Kasumi-1 (cell line): ENCODE measurements at regions not wholly inside any gene's neighbourhood (a gene's known extent, or its start where the extent isn't known, plus 50 kb on each side); places are given as distances from the start of the nearest gene placed in this dataset.
"Not testable (repeated sequence)": the region's sequence is repeated elsewhere in the genome, so short reads cannot be mapped to it uniquely, and the experiment has no call there.

Source experiments
- DNase-seq, 2 experiments: peaks; one replicate each; lab custom pipeline; 2025; lab: John Stamatoyannopoulos, UW

DNA sequence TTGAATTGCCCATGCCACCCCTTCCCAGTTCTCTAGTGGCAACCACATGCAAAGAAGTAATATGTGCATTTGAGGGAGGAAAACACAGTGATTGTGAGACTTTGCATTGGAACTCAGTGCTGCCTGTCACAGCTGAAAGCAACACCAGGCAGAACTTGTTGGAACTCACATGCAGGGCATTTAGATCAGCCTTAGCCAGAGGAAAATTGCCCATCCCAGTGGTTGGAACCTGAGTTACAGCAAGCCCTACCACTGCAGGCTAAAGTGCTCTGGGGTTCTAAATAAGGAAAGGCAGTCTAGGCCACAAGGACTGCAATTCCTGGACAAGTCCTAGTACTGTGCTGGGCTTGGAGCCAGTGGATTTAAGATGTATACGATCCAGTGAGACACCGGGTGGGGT lies 245.3 kb upstream of the UFL1 start:
- DNase-seq: no peak

DNA sequence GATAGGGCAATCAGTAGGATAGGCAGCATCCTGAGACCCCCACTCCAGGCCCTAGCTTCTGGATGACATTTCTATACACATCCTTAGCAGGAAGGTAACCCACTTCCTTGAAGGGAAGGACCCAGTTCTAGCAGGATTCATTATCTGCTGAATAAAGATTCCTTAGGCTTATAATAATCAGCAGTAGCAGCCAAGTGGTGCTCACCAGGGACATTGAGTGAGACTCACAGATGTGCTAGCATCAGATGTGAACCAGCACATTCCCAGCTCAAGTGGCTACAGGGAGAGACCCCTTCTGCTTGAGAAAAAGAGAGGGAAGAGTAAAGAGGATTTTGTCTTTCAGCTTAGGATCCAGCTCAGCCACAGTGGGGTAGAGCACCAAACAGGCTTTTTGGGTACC lies 244.8 kb upstream of the UFL1 start:
- DNase-seq: no peak

DNA sequence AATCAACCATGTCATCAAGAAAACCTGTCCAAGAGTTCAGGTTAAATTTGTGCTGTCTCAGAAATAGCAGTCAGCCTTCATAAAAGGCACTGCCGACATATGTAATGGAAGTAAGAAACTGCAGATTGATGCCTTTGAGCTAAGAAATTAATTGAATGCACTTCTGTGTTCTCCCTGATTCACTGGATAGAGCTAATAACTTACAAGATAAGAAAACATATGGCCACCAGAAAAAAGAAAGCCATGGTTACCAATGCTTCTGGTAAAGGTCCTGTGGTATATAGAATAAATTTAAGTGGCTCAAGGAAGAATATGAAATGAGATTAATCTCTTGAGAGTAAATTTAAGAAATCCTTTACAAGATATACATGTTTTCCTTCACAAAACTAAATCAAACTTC lies 242.5 kb upstream of the UFL1 start:
- DNase-seq: no peak

DNA sequence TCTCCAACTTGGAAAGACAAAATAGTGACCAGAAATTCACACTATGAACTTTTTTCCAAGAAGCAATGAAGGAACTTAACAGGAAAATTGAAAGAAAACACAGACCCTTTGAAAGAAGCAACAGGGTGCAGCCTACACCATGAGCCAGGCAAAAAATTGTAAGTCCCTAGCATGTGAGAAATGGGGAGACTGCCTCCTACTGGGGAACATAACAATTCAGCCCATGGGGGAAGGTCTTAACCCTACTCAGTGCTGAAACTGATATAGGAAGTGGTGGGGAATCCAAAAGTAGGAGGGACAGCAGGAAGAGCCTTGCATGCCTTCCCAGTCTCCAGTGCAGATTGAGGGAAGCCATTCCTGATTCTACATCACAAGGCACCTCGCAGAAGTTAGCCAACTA lies 235.1 kb upstream of the UFL1 start:
- no peak for DNase-seq

DNA sequence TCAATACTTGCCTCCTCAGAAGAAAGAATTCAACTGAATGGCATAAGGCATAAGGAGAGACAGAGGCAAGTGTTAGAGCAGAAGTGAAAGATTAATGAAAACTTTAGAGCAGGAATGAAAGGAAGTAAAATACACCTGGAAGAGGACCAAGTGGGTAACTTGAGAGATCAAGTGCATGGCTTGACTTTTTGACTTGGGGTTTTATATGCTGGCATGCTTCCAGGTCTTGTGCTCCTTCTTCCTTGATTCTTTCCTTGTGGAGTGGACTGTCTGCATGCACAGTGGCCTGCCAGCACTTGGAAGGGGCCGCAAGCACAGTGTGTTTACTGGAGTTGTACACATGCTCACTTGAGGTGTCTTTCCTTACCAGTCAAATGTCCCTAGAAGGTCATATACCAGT lies 222.1 kb upstream of the UFL1 start:
- DNase-seq: no peak

DNA sequence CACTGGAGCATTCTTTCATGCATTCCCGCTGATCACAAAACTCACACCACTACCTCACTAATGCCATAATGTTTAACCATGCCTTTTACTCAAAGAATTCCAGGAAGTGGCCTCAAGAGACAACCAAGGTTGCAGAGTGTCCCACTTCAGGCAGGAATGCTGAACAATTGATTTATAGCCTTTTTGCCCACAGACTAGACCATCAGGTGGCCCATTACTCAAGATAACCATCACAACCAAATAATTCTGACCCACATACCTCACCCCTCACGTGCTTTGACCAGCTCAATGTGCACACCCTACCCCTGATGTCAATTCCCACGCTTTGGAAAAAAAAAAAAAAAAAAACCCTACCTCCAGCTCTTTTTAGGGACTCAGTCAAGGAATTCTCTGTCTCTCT lies 220.6 kb upstream of the UFL1 start:
- DNase-seq: no peak

DNA sequence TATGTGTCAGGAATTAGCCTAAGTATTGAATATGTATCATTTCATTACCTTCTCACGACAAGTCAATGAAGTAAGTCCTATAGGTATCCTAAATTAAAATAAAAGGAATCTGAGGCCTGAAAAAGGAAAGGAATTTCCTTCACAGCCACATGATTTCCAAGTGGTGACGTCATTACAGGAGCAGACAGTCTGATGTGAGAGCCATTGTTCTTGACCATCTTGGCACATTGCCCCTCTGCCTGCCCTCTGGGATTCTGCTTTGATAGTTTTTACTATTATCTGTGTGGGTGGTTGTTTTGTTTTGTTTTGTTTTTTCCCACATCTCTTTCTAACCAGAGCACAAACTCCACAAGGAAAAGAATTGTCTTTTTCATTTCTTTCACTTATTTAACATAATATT lies 219.8 kb upstream of the UFL1 start:
- no peak for DNase-seq

DNA sequence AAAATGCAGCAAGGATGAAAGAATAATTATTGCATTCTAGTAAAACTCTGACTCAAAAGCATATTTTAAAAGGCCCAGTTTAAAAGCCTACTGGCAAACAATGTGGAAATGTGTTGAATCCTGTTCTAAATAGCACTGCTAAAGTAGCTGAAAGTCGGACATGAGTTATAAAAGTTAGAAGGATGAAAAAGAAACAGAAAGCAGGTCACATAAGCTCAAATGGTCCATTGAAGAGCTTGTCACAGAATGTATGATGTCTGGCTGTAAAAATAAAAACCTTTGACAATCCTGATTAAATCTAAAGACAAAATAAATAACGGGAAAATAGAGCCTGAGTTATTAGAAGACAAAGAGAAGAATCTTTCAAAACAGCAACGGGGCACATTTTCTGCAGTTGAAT lies 218.6 kb upstream of the UFL1 start:
- no peak for DNase-seq

DNA sequence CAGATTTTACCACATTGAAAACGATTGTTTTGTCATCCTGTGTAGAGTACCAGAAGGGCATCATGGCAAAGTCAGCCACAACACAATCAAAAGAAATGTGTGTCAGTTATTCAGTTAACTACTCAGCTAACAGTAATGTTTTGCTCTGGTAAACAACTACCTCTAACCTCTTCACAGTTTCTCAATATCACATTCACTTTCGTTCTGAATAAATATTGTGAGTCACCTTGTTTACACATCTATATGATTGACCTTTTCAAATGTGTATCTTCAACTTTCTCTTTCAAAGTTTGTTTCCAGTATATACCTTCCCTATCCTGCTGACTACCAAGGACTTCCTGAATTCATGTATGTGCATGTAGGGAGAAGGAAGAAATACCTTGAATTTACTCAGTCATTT lies 216.6 kb upstream of the UFL1 start:
- no peak for DNase-seq

DNA sequence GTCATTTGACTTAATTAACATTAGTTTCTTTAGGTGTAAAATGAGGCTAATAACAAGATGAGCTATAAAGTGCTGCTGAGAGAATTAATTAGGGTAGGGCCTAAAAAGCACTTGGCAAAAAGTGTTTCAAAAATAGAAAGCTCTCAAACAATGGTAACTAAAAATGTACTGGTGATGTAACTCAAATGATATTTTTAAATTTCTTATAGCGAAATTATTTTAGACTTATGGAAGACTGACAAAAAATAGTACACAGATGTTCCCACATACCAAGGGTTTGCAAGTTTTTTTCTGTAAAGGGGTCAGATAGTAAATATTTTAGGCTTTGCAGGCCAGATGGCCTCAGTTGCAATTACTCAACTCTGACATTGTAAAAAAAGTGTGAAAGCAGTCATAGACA lies 190.7 kb upstream of the UFL1 start:
- DNase-seq: no peak

DNA sequence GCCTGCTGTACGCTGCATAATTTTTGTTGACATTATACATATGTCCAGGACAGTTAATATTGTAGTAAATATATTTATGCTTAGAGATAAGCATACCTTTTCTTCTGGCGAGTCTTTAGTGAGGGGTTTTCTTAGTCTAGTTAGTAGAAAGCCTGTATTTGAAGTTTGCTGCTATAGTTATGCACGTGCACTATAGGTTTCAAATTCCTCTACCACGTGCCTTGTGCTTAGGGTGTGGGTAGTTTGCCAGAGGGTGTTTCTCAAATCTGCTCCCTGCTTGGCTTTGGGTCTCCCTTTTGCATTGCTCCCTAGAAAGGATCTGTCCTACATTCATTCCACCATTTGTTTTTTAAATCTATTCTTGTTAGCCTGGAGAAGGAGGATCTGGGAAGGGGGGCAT lies 181.4 kb upstream of the UFL1 start:
- no peak for DNase-seq

DNA sequence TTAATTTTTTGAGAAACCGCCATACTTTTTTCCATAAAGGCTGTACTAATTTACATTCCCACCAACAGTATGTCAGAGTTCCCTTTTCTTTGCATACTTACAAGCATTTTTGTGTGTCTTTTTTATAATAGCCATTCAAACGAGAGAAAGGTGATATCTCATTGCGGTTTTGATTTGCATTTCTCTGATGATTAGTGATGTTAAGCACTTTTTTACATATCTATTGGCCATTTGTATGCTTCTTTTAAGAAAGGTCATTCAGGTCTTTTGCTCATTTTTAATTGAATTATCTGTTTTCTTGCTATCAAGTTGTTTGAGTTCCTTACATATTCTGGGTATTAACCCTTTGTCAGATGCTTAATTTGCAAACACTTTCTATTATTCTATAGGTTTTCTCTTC lies 176.1 kb upstream of the UFL1 start:
- DNase-seq: no peak

DNA sequence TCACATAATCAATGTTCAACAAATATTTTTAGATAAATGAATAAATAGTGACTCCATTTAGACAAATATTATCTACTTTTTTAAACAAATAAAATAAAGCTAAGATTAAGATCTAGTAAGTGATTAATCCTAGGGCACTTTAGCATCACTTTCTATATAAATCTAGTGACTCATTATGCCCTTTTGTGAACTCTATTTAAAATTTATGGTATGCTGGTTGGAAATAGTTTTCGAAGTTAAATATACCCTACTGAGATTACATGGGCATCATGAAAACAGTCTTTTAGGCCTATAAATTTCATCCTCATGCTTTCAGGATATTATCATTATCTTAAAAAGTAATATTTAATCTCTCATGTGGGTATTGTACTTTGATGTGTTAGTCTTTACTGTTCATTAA lies 140.4 kb upstream of the UFL1 start:
- DNase-seq: no peak

DNA sequence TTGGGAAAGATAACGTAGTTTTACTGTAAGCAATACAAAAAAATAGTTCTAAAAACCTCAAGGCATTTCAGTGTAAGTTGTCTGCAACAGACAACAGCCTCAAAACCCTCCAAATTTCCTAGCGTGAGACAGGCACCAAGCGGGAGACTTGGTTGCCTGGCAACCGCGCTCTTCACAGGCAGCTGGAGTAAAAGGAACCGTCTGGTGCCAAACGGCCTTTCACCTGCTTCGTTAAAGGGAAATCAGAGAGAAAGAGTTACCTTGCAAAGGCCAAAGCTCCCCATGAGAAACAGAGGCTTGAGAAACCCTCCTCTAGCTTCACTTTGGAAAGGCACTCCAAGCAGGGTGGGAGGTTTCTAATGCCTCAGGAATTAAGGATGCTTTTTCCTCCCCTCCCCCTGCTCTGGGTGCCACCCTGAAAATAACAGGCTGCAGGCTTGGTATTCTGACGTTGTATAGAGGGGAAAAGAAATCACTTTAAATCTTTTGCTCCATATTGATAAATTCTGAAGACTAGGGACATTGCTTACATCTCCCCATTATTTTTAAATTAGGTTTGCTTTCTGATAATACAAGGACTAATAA lies 129.7 kb upstream of the UFL1 start:
- DNase-seq: no peak

DNA sequence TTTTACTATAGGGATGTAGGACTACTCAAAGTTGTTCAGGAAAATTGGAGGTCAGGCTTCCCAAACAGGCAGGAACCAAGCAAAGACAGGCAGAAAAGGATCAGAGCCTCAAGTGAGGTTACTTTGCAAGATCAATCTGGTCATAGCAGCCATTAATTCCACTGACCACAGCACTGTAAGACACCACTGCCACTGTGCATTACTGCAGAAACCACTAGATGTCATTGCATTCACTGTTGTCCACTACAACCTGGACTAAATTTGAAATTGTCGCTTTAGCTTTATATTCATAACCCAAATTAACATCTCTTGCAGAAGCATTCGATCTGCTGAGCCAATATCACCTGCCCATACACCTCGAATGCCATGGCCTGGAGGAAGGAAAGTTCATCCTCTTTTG lies 126.9 kb upstream of the UFL1 start:
- DNase-seq: no peak

DNA sequence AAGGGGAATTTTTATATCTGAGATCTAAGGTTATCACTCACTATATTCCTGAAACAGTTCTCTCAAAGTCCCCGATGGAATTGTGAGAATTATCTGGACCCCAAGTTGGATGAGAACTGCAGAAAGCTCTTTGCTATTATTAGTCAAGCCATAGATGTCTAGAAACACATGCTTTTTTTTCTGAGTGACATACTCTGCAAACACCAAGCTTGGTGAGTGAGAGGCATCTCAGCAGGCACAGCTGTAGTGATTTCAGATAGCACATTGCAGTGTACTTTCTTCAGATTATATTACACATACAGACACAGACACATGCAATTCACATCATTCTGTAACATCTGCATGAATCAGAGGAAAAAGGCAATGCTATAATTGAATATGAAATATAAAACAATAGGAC lies 111.1 kb upstream of the UFL1 start:
- DNase-seq: no peak

DNA sequence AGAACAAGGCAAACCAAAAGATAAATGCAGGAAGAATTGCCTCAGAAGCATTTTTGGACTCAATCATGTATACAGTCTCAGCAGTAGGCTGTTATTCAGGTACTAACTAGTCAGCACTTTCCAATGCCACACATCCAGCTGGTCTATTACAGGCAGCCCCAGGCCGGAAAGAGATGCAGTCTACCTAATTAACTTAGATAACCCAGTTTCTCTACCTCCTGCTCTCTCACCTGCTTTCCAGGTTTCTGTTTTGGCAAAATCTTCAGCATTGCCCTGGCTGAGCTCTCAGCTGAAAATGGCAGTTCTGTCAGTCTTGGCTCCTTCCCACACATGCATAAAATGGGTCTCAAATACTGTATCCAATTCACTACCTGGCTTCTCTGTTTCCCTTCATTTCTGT lies 101.3 kb upstream of the UFL1 start:
- no peak for DNase-seq

DNA sequence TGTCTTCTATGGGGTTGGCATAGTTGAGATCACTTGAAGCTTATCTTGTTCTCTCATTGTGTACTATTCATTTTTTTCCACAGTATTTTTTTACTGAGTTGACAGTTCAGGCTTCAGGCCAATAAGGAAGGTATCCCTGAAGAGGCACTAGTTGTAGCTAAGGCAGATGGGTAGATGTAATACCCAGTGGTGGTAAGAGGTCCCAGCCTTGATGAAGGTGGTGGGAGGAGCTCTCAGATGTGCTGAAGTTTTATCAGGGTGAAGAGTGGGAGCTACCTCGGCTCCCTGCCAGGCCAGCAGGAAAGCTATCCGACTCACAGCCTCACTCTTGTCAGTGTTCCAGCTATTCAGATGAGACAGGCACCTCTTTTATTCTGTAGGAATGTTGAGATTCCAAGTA lies 87.7 kb upstream of the UFL1 start:
- no peak for DNase-seq

DNA sequence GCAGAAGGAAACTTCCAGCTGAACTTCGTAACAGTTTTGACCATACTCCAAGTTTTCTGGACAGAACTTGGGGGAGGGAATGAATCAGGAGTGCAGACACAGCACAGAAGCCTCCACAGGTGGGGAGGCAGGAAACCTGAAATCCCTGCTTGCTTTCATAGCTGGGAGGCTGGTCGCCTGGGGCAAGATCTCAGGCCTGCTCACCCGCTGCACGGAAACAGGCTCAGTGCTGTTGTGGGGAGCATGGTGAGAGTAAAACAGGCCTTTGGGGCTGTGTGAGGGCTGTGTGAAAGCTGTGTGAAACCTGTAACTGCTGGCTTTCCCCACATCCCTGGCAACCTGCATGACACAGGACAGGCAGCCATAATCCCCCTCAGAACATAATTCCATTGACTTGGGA lies 85.2 kb upstream of the UFL1 start:
- no peak for DNase-seq

DNA sequence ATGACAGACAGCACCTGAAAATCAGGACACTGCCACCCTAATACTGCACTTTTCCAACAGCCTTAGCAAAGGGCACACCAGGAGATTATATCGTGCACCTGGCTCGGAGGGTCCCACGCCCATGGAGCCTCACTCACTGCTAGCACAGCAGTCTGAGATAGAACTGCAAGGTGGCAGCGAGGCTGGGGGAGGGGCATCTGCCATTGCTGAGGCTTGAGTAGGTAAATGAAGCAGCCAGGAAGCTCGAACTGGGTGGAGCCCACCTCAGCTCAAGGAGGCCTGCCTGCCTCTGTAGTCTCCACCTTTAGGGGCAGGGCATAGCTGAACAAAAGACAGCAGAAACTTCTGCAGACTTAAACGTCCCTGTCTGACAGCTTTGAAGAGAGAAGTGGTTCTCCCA lies 84.4 kb upstream of the UFL1 start:
- not testable (repeated sequence) for DNase-seq

DNA sequence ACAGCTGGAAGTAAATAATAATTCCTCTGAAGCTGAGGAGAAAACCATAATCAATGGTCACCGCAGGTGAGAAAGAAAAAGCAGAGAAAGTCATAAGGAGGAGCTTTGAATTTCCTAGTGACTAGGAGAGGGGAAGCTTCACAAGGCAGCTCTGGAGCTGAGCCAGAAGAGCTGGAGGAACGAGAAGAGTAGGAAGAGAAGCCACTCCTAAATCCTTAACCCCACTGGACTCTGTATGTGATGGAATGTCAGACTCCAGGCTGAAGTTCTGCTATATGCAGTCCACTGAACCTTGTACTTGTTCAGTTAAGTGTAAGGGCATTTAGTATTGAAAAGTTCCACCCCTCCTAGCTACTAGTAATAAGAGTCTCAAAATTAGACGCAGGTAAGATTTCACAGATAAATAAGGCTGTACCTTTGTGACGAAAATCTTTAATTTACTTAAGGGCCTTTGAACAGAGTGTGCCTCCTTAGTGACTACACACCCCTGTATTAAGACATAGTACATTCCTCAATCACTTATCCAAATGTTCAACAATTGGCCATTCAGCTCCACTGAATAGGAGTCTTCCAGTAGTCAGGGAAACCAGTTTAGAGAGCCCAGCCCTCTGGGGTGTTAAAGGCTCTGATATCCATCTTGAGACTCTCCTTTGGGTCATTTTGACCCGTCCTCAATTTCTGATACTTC lies 71.4 kb upstream of the UFL1 start:
- no peak for DNase-seq

DNA sequence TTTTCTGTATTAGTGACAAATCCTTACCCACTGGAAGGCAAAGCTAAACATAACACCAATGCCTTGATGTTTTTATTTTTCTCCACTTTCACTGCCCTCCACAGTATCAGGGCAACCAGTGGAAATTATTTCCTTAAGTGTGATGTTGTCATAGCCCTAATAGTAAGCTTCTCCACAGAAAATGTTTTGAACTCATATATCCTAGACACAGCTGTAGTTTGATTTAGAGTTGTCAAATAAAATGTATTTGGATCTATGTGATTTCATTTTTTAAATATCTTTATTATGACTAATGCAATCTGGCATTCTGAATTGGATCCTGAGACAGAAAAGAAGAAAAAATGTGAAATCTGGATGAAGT lies 70.9 kb upstream of the UFL1 start:
- DNase-seq: no peak

DNA sequence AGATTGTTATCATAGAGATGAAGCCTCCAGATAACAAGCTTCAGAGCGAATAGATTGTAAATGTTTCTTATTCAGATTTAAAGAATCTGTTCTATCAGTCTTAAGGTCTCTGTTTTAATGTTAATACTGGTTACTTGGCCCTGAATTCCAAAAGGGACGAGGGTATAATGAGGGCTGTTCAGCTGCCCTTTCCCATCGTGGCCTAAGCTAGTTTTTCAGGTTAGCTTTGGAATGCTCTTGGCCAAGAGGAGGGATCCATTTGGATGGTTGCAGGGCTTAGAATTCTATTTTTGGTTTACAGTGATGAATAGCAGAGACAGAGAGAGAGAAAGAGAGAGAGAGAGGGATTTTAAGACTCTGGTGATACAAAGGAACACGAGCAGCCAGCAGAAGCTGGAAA lies 62.8 kb upstream of the UFL1 start:
- DNase-seq: no peak

DNA sequence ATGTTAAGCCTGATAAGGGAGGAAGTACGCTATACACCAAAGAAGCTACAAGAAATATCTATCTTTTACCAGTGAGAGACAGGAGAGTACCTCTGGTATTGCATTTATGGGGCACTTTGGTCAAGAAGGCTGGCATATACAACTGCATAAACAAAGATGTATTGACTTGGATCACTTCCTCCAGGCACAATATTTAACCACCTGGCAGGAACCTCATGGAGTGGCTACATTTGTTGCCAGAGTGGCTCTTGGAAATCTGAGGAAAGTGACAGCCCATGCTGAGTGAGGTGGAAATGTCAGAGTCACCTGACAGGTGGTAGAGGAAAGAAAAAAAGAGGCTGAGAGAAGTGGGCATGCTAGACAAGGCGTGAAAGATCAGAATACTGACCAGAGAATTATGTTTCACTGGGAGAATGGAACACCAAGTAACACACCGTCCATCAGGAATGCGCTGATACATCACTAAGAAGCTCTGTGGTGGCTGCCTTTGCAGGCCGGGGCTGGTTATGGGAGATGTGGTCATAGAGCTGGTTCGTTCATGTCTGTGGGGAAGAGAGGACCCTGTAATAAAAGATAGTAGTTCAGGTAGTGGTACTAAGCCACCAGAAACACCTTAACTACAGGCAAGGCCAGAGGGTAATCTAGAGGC lies 61.4 kb upstream of the UFL1 start:
- DNase-seq: no peak
